ENCODE measurements at regions not wholly inside any gene's neighbourhood (a gene's known extent, or its start where the extent isn't known, plus 50 kb on each side); places are given as distances from the start of the nearest gene placed in this dataset.

- Histone ChIP-seq H3K4me2 (ENCODE audit: low read depth, low read length, poor library complexity, severe bottlenecking) (no peak overlapping the region), H3K9ac (ENCODE audit: low read depth, low read length, poor library complexity, severe bottlenecking) (no peak overlapping the region), H3K4me1 (ENCODE audit: insufficient read depth, low read length, poor library complexity, severe bottlenecking) (peaks cover 5% of the 10 kb centered on the region), H3K9me3 (ENCODE audit: insufficient read depth, low read depth, low read length) (no peaks in the 10 kb centered on the region), H3F3A (ENCODE audit: low read depth) (no peaks in the 10 kb centered on the region), H2AFZ (ENCODE audit: low read length) (no peak overlapping the region), H3K9me2 (replicated peaks; ENCODE audit: low read depth, low read length) (no peaks in the 10 kb centered on the region), H3K4me3 (ENCODE audit: low read length, poor library complexity, severe bottlenecking) (no peak overlapping the region), H4K20me1 (ENCODE audit: insufficient read depth, low read length, poor library complexity, severe bottlenecking) (no peaks in the 10 kb centered on the region), H3K79me2 (ENCODE audit: insufficient read depth, low read length) (no peaks in the 10 kb centered on the region), H3K27me3 (ENCODE audit: insufficient read depth, low read length, poor library complexity, severe bottlenecking) (no peaks in the 10 kb centered on the region), H3K36me3 (ENCODE audit: insufficient read depth, low read length) (no peaks in the 10 kb centered on the region)
- no peak for TF ChIP-seq EZH2phosphoT487 (IDR thresholded peaks at IDR 0.05; ENCODE audit: borderline replicate concordance)
- TF ChIP-seq CTCF (conservative IDR thresholded peaks at IDR 0.05; ENCODE audit: low read length) = no peak
Observed at GRCh38 chr9:80932947-80933780, 756.2 kb downstream of the TLE1 start.

- no peaks in the 10 kb centered on the region for H3K79me2 ChIP-seq (ENCODE audit: insufficient read depth, low read length)
- H3K27me3 ChIP-seq (ENCODE audit: insufficient read depth, low read length, poor library complexity, severe bottlenecking) = no peaks in the 10 kb centered on the region
- no peaks in the 10 kb centered on the region for H3K9me2 ChIP-seq (replicated peaks; ENCODE audit: low read depth, low read length)
- H3F3A ChIP-seq (ENCODE audit: low read depth) = no peaks in the 10 kb centered on the region
- no peak for TF ChIP-seq CTCF (conservative IDR thresholded peaks at IDR 0.05; ENCODE audit: low read length)
- TF ChIP-seq EZH2phosphoT487 (IDR thresholded peaks at IDR 0.05; ENCODE audit: borderline replicate concordance) = no peak
- H4K20me1 ChIP-seq (ENCODE audit: insufficient read depth, low read length, poor library complexity, severe bottlenecking) = no peaks in the 10 kb centered on the region
- H2AFZ ChIP-seq (ENCODE audit: low read length) = no peak overlapping the region
- no peak overlapping the region for H3K4me3 ChIP-seq (ENCODE audit: low read length, poor library complexity, severe bottlenecking)
- no peaks in the 10 kb centered on the region for H3K36me3 ChIP-seq (ENCODE audit: insufficient read depth, low read length)
- no peak overlapping the region for H3K4me2 ChIP-seq (ENCODE audit: low read depth, low read length, poor library complexity, severe bottlenecking)
- no peak overlapping the region for H3K9ac ChIP-seq (ENCODE audit: low read depth, low read length, poor library complexity, severe bottlenecking)
- H3K4me1 ChIP-seq (ENCODE audit: insufficient read depth, low read length, poor library complexity, severe bottlenecking) = no peaks in the 10 kb centered on the region
- no peaks in the 10 kb centered on the region for H3K9me3 ChIP-seq (ENCODE audit: insufficient read depth, low read depth, low read length)
Observed at GRCh38 chr9:80932181-80932580, 757.2 kb downstream of the TLE1 start.

GRCh38 chr9:80931163-80931562 lies 758.2 kb downstream of the TLE1 start:
- H4K20me1 ChIP-seq (ENCODE audit: insufficient read depth, low read length, poor library complexity, severe bottlenecking) = no peaks in the 10 kb centered on the region
- no peak overlapping the region for H2AFZ ChIP-seq (ENCODE audit: low read length)
- H3K9ac ChIP-seq (ENCODE audit: low read depth, low read length, poor library complexity, severe bottlenecking) = no peak overlapping the region
- H3K27me3 ChIP-seq (ENCODE audit: insufficient read depth, low read length, poor library complexity, severe bottlenecking) = no peaks in the 10 kb centered on the region
- H3K9me3 ChIP-seq (ENCODE audit: insufficient read depth, low read depth, low read length) = no peaks in the 10 kb centered on the region
- no peaks in the 10 kb centered on the region for H3F3A ChIP-seq (ENCODE audit: low read depth)
- no peaks in the 10 kb centered on the region for H3K79me2 ChIP-seq (ENCODE audit: insufficient read depth, low read length)
- H3K36me3 ChIP-seq (ENCODE audit: insufficient read depth, low read length) = no peaks in the 10 kb centered on the region
- H3K4me1 ChIP-seq (ENCODE audit: insufficient read depth, low read length, poor library complexity, severe bottlenecking) = no peaks in the 10 kb centered on the region
- H3K4me2 ChIP-seq (ENCODE audit: low read depth, low read length, poor library complexity, severe bottlenecking) = no peak overlapping the region
- H3K9me2 ChIP-seq (replicated peaks; ENCODE audit: low read depth, low read length) = no peaks in the 10 kb centered on the region
- TF ChIP-seq CTCF (conservative IDR thresholded peaks at IDR 0.05; ENCODE audit: low read length) (no peak), EZH2phosphoT487 (IDR thresholded peaks at IDR 0.05; ENCODE audit: borderline replicate concordance) (no peak)
- H3K4me3 ChIP-seq (ENCODE audit: low read length, poor library complexity, severe bottlenecking) = no peak overlapping the region

Measured in Loucy (cell line).